DMS79 treated with DMSO at 0.1 percent for 48 hours (cell line): ENCODE measurements at regions not wholly inside any gene's neighbourhood (a gene's known extent, or its start where the extent isn't known, plus 50 kb on each side); places are given as distances from the start of the nearest gene placed in this dataset.

Source experiments
- DNase-seq: peaks from one replicate; lab custom pipeline; 2025; lab: John Stamatoyannopoulos, UW

DNA sequence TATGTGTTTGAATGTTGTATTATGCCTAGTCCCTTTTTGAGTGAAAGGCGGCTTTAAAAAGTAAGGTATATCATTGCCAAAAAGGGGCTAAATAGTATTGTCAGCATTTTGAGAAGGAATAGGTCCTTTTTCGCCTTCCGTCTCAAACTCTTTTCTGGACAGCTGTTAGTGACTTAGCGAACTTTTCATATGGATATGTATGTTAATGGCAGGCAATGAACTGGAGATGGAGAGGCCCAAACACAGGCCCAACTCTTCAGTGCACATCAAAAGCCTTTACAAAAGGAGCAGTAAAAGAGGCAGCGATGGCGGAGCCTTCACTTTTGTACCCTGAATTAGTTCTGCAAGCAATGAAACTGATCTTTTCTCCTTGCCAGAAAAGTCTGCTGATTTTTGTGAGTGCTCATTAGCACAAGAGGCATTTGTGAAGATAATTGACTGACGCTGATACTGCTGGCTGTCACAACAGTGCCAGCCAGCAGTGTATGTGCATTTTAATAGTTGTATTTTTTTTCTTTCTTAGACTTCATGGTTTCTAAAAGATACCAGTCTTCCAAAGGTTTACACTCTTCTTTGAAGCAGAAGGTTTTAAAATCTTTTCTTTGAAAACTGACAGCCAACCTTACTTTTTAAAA is 243.7 kb upstream of the SP8 start:
- DNase-seq, result no peak

DNA sequence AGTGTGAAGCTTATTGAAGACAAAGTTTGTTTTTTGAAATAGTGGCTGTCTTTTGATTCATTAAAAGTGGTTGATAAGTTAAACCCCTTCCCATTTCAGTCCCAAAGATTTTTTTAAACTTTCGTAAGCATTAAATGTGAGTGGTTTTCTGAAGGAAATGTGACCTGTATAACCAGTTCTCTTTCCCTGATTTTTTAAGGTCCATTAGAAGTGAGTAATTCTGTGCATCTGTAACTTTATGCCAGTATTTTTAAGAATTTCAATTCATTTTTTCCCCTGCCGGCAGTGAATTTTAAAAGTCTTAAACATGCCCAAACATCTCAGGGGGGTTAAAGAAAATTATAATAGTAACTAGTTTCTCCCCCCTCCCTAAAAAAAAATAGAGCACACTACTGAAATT is 254.6 kb upstream of the SP8 start:
- DNase-seq, result no peak

GRCh38 chr7:21041666-21042065 is 255.0 kb upstream of the SP8 start:
- no peak for DNase-seq

DNA sequence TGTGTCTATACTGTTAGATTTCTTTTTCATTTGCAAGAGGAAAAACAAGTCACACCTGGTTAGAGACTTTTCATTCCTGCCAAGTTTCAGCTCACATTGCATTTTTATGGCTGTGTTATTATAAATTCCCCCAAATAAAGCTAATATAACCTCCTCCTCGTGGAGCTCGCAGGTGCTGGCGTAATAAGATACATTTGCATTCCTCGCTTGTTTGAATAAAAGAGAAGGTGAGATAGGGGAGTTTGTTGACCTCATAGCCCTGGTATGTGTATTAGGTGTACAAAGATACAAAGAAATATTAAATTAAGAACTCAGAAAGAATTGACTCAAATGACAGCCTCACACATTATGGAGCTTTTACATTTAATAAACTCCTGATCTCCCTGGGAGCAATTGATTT is 257.7 kb upstream of the SP8 start:
- no peak for DNase-seq

DNA sequence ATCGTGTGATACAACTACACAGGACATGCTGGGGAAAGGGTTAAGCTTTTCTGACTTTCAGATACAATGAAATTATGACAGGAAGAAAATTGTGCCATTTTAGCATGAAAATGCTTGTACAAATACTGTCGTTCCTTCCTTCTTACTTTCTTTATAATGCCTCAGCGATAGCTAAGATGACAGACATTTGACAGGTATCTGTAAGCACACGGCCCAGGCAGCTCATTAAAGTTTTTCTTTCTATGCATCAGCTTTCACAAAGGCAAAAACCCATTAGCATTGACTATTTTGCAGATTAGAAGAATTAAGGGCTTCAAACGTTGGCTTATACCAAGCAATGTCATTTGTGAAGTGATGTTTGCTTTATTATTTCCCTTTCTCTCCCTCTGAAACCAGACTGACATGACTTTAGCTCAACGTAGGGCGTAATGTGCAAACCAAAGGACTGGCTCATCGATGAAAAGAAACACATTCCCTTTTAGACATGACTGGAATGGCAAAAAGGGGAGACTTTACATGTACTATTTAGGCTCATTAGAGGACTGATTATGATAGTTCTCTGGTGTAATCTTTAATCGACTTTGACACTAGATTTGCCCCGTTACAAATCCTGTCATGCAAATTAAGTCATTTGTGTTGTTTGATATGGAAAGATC is 258.4 kb upstream of the SP8 start:
- no peak for DNase-seq

DNA sequence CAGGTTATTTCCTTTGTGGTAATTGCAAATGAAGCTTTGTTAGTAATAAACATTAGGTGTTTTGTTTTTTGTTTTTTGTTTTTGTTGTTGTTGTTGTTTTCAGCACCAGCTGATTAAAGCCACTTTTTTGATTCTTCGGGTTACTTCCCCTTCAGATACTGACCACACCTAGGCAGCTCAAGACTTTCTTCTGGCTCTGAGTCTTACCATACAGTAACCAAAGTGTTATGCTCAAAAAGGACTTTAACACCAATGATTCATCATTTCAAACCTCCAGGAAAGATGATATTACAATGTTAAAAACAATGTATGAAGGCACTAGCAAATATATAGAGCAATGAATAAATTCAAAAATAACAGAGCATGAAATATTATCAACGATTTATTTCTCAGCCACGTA is 265.2 kb upstream of the SP8 start:
- DNase-seq, result no peak

DNA sequence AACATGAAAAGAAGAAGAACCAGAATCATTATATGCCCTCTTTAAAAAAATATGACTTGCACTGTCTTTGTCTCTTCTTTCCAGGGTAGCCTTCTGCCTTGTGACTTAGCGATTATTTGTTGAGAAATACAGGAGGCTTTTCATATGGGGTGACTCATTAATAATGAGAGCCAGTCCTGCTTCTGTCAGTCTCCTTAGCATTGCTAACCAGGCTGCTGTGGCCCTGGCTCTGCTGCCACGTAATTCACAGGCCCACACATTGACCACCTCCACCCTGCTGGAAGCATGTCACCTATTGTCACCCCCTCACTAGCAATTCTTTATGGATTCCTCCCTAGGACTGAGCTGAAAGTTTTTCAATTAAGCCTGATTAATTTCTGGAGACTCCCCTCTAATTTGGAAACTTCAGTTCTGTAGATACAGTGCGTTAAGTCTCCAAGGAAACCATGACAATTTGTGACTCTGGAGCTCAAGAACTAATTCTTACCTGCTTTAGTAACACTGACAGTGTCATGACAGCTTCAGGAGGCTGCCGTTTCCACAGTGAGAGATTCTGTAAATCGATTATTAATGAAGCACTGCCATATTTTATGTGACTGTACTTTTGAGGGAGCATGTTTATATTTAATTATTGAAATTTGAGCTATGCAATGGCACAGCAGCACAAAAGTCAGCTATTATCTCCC is 267.9 kb upstream of the SP8 start:
- DNase-seq, result no peak

GRCh38 chr7:21059069-21059468 is 272.4 kb upstream of the SP8 start:
- DNase-seq, result no peak

DNA sequence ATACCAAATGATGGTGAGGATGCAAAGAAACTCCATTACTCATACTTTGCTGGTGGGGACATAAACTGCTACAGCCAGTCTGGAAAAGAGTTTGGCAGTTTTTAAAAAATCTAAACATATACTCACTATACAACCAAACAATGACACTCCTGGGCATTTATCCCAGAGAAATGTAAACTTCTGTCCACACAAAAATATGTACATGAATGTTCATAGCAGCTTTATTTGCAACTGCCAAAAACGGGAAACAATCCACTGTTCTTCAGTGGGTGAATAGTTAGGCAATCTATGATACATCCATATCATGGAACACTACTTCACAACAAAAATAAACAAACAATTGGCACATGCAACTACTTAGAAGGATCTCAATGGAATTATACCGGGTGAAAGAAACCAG is 276.4 kb upstream of the SP8 start:
- DNase-seq, result no peak

GRCh38 chr7:21064698-21065648 is 278.3 kb upstream of the SP8 start:
- DNase-seq, result no peak

- DNase-seq, result no peak
These were observed 279.5 kb upstream of the SP8 start for GRCh38 chr7:21066221-21066620.

GRCh38 chr7:21067216-21067615 is 280.5 kb upstream of the SP8 start:
- no peak for DNase-seq

DNA sequence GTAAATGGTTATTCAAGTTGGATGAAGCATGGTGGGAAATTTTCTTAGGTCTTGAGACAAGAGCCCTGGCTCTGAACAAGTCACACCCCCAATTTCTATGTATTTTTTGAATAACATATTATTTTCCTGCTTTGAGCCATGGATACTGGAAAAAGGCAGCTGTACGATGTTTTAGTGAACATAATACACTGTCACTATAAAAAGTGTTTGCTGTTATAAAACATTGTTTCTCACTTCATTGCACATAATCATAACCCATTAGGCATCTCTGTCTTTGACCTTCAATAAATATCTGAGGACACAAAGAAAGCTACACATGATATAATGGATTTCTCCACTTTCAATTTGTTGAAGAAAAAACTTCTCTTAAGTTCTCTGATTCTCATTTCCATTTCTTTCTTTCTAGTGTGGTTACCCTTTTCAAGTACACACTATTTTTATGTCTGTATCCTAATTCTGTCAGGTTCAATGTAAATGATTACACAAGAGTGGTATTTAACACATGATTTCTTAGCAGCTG is 283.9 kb upstream of the SP8 start:
- no peak for DNase-seq

DNA sequence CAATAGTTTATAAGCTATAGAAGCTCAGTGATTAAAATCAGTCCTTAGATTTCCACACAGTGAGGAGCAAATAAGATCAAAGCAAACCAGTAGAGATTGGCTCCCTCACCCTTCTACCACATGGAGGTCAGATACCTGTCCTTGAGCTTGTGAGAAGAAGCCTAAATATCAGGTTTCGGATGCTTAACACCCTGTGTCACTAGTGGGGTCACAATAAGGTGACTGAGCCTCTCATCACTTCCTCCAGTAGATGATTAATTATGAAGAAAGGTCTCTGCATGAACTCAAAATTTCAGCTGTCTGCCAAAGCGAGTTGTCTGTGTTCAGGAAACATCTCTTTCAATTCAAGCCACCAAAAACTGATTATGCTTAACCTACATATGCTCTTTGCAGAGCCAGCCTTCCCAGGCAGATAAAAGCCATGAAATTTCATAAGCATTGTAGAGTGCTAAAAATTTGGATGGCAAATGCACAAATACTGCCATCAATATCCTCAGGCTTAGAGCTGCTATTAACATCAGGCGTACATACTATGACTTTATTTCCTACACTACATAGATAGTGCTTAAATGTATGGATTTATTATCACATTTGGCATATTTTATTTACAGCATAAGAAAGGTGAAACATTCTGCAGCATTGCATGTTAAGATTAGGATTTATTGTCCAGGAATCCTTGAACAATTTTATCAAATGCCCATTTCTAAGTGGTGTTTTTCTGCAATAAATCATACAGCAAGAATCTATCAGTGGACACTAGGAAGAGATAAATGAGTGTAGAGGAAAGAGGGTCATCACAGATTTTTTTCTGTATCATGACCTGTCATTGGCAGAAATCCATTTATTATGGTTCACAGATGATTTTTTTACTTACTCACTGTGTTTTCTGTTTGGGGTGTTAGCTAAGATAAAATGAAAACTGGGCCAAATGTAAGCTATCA is 285.1 kb upstream of the SP8 start:
- no peak for DNase-seq

DNA sequence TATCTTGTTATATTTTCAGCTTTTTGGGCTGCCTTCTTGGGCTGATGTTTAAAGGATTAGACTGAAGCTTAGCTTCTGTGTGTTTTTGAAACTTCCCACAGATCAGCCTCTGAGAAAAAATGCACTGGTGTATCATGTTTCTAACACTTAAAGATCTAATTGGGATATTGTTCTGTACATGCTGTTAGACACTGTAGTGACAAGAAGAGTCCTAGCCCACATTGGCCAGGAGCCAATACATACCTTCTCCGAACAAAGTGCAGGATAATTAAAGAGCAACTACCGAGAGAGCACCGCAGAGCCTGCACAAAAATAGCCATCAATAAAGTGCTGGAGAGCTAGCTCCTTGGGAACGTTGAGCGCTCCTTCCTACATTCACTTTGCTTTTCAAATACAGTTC is 289.4 kb upstream of the SP8 start:
- peak; percentile 5 for DNase-seq

- no peak for DNase-seq
These were observed 289.9 kb upstream of the SP8 start for GRCh38 chr7:21076574-21076973.

DNA sequence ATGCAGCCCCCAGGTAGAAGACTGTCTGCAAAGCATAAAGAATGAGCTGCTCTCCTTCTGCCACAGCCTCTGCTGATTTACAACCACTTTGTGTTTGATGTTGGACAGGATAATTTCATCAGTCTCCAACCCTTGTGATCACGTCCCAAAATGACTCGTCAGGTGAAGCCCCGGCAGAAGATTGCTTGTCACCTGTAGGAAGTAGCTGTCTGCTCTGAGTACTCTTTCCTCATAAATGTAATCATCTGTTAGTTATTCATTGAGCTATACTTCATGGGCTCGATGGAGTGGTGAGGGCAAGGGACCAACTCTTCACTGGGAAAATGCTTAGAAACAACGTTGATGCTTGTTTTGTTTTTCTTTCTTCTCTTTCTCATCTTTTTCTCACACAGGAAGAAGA is 290.9 kb upstream of the SP8 start:
- no peak for DNase-seq

DNA sequence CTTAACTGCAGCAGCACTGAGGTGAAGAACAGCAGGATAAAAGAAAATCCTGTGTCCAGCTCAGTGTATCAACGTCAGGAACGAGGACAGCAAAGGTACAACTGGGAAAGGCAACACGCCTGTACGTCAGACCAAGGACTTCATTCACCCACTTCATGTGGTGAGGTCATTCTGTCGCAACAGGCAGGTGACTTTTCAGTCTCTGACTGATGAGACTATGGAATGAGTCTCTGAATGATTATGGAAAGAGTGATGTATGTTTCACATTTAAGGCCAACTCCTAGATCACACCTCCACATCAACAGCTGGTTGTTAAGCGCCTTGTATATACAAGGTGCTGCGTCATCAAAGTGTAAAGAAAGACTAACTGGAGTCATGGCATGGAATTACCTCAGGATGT is 297.6 kb upstream of the SP8 start:
- no peak for DNase-seq

DNA sequence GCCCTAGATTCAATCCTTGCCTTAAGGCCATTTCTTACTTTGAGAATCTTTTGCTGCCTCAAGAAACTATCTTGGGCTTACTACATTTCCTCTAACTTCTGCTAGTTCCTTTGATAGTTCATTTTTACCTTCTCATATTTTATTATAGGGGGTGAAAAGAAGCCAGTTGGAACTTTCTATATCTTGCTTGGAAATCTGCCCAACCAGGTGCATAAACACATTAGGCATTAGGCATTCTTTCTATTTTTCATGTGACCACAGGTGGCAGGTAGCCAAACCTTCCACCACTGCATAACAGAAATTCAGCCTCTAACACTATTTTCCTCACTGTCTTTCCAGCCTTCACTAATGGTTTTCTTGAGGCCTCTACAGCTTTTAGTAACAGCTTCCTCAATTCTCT is 300.0 kb upstream of the SP8 start:
- DNase-seq, result peak; percentile 21

- no peak for DNase-seq
These were observed 303.0 kb upstream of the SP8 start for GRCh38 chr7:21089653-21090052.
